MM.1S (cell line): ENCODE measurements at regions not wholly inside any gene's neighbourhood (a gene's known extent, or its start where the extent isn't known, plus 50 kb on each side); places are given as distances from the start of the nearest gene placed in this dataset.

Experiments
- CTCF ChIP-seq: fragments of 300-600 bp; sonication (generic); IDR thresholded peaks from 2 replicates; pipeline ENCODE4 v1.5.1; 2016; ENCODE audit warnings: antibody characterized with exemption, low read length, mixed read lengths
- EZH2 ChIP-seq: fragments of 300-600 bp; sonication (generic); optimal IDR thresholded peaks from 2 replicates; pipeline ENCODE3; 2017; ENCODE audit warnings: low read depth, mild to moderate bottlenecking, antibody characterized with exemption, low read length, mixed read lengths

- TF ChIP-seq CTCF (no peak), EZH2 (no peak)
Measured at GRCh38 chr4:58411904-58412303, 1301.7 kb upstream of the IGFBP7 start.
